ENCODE measurements at regions not wholly inside any gene's neighbourhood (a gene's known extent, or its start where the extent isn't known, plus 50 kb on each side); places are given as distances from the start of the nearest gene placed in this dataset.

DNA sequence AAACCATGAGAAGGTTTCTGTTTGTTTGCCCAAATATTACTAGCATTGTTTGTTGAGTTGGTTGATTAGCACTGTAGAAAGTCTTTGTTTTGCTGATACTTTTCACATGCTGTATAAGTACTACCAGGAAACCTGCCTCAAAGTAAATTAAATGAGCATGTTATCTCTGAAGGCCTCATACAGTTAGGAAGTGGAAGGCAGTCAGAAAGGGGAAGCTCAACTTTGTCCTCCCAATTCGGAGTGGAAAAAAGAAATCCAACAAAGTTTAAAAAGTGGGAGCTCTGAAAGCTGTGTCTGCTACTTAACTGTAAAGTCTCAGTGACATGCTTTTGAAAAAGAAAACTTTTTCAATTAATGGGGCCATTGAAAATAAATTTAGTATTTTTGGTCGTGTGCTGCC lies 188.3 kb upstream of the BLID start:
- H3K4me1 ChIP-seq = peaks cover 12% of the 10 kb centered on the region
- DNase-seq = no peak
- H3K27me3 ChIP-seq = no peaks in the 10 kb centered on the region
- no peak overlapping the region for H3K27ac ChIP-seq
- 69 to 78% methylated on average over 2 of the region's 2 CpGs for WGBS, 2 donors
- H3K9me3 ChIP-seq = no peaks in the 10 kb centered on the region
- H3K36me3 ChIP-seq (ENCODE audit: low read depth, missing control alignments) = no peaks in the 10 kb centered on the region
- TF ChIP-seq CTCF (IDR thresholded peaks at IDR 0.05) (no peak), POLR2A (IDR thresholded peaks at IDR 0.05) (no peak)
- no peak overlapping the region for H3K4me3 ChIP-seq
- intact Hi-C loops (cut with DNase I; ENCODE audit: low total_unique reads) = no loop called here

DNA sequence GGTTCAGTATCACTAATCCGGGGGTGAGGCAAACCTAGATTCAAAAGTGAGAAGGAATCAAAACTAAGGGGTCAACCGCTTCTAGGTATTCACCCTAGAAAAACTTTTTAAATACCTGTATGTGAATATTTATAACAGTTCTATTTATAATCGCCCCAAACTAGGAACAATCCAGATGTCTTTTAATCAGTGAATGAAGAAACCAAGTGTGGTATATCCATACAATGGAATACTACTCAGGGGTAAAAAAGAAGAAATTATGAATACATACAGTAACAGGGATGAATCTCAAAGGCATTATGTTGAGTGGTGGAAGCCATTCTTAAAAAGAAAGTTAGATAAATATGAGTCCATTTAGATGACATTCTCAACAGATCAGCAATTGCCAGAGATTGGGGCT lies 178.0 kb upstream of the BLID start:
- 64 to 67% methylated on average over 3 of the region's 3 CpGs for WGBS, 2 donors
- Histone ChIP-seq H3K4me1 (no peaks in the 10 kb centered on the region), H3K36me3 (ENCODE audit: low read depth, missing control alignments) (no peaks in the 10 kb centered on the region), H3K9me3 (no peaks in the 10 kb centered on the region), H3K4me3 (no peak overlapping the region), H3K27me3 (no peaks in the 10 kb centered on the region), H3K27ac (no peak overlapping the region)
- TF ChIP-seq POLR2A (IDR thresholded peaks at IDR 0.05) (no peak), CTCF (IDR thresholded peaks at IDR 0.05) (no peak)
- intact Hi-C loops (cut with DNase I; ENCODE audit: low total_unique reads) = no loop called here
- no peak for DNase-seq

DNA sequence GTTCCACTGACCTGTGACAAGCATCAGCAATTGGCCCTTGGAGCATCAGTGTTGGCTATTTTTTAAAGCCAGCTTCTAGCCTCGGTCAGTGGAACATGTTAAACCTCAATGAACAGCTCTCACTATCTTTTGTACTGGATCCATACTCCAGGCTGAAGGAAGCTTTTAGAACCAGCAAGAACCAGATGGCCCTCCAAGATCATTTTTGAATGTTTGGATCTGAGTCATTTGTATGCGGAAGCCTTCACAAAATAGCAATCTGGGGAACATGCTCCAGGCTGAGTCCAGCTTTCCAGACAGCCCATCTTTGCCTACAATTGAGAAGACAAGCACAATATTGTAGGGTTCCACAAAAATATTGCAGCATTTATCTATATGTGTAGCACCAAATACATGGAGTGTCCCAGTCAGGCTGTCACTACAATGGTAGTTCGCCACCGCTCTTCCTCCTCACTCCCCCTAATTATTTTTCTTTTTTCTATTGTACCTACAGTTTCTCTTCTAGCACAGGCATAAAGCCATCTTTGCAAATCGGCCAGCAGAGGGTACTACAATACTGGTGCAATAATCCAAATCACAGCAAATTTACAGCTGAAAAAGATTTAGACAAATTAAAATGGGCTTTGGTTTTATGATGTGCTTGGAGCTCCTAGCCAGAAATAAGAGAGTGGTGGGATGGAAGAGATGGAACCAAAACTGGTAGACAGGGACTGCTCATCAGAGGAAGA lies 177.4 kb upstream of the BLID start:
- WGBS, 2 donors = 64 to 78% methylated on average over 5 of the region's 5 CpGs
- intact Hi-C loops (cut with DNase I; ENCODE audit: low total_unique reads) = no loop called here
- H3K36me3 ChIP-seq (ENCODE audit: low read depth, missing control alignments) = no peaks in the 10 kb centered on the region

DNA sequence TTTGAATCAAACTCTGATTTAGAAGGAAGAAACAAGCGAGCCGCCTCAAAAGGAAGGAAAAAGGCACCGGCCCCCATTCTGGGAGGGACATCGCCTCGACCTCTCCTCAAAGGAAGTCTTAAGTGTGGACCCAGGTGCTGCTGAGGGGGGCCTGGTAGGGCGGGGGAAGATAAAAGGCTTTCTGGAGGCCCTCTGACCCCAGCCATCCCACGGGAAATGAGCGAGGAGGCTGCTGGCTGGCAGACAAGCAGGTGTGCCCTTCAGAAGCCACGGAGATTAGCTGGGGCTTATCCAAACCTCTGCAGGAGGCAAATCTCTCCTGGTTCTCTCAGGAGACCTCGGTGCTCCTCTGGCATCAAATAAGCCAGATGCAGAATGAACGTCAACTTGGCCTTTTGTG lies 171.4 kb upstream of the BLID start:
- Histone ChIP-seq H3K27me3 (no peaks in the 10 kb centered on the region), H3K27ac (no peak overlapping the region), H3K9me3 (no peaks in the 10 kb centered on the region), H3K36me3 (ENCODE audit: low read depth, missing control alignments) (no peaks in the 10 kb centered on the region), H3K4me1 (no peaks in the 10 kb centered on the region), H3K4me3 (no peak overlapping the region)
- intact Hi-C loops (cut with DNase I; ENCODE audit: low total_unique reads) = no loop called here
- DNase-seq = no peak
- 38 to 42% methylated on average over 9 to 11 of the region's 11 CpGs for WGBS, 2 donors
- TF ChIP-seq CTCF (IDR thresholded peaks at IDR 0.05) (no peak), POLR2A (IDR thresholded peaks at IDR 0.05) (no peak)

More for the DNA sequence above, 177.4 kb upstream of the BLID start:
- Histone ChIP-seq H3K9me3 (no peaks in the 10 kb centered on the region), H3K4me1 (no peaks in the 10 kb centered on the region), H3K4me3 (no peak overlapping the region), H3K27me3 (no peaks in the 10 kb centered on the region), H3K27ac (no peak overlapping the region)
- peak; percentile 60 for DNase-seq
- TF ChIP-seq POLR2A (IDR thresholded peaks at IDR 0.05) = no peak
- peak; percentile 41 to 51 (median 41) for TF ChIP-seq CTCF (IDR thresholded peaks at IDR 0.05)

Measured in testis (tissue), 2 donors.